HCT116 (cell line): ENCODE measurements at regions not wholly inside any gene's neighbourhood (a gene's known extent, or its start where the extent isn't known, plus 50 kb on each side); places are given as distances from the start of the nearest gene placed in this dataset.

Experiments
- ATAC-seq: fragments of 200-7000 bp; cut with Tn5 transposase; 2 replicates; pipeline ENCODE4 v1.9.1; 2020; ENCODE audit warnings: mild to moderate bottlenecking, moderate library complexity
- BruUV-seq: library from RNA; stranded (reverse); fragments of 400-500 nt; replicated peaks from 2 replicates; lab custom pipeline; 2021; lab: Mats Ljungman, UMichigan
- CTCF ChIA-PET: fragments of 300-600 bp; sonication (Branson Sonifier 250); formaldehyde crosslinking; loops from one replicate; lab custom pipeline; 2021; ENCODE audit warnings: antibody characterized with exemption; lab: Charles Lee
- POLR2A ChIA-PET: fragments of 300-600, 350-600 bp; sonication (Branson Sonifier 250); formaldehyde crosslinking; loops from one replicate; lab custom pipeline; 2021; ENCODE audit warnings: antibody characterized with exemption; lab: Charles Lee
- RAD21 ChIA-PET, 2 experiments: fragments of 300-600 bp; sonication (Branson Sonifier 250); formaldehyde crosslinking; loops; one replicate each; lab custom pipeline; 2023; ENCODE audit warnings: low total read pairs in 2 of 2; ENCODE audit not compliant: uncharacterized antibody in 2 of 2, unreplicated experiment in 2 of 2, low non-redundant PET in 1 of 2; lab: Charles Lee
- DNase-seq: peaks from one replicate; pipeline ENCODE4 v3.0.0-alpha.2; 2010; ENCODE audit warnings: low read depth, low spot score
- H2AFZ ChIP-seq: fragments of 200-600 bp; shearing (Covaris generic), sonication (generic); 2 replicates; pipeline ENCODE4 v1.6.1; 2017; ENCODE audit warnings: low read depth, mixed run types, mixed read lengths, antibody characterized with exemption, low read length; ENCODE audit not compliant: poor library complexity, severe bottlenecking
- H3K27ac ChIP-seq: 2 replicates; pipeline ENCODE4 v1.5.1; 2012; ENCODE audit warnings: low read depth, low read length
- H3K27me3 ChIP-seq: fragments of 200-600 bp; sonication (generic); 2 replicates; pipeline ENCODE4 v1.6.1; 2016; ENCODE audit warnings: mixed run types, low read length, mixed read lengths; ENCODE audit not compliant: insufficient read depth
- H3K36me3 ChIP-seq, 2 experiments: fragments of 200-500 bp in 1 of 2; fragments of 200-600 bp in 1 of 2; sonication (Bioruptor generic) in 1 of 2; sonication (generic) in 1 of 2; 2 replicates each; pipeline versions ENCODE4 v1.5.1 to v1.6.1; 2014 to 2016; ENCODE audit warnings: low read length in 2 of 2, inconsistent platforms in 1 of 2, mixed read lengths in 1 of 2, mixed run types in 1 of 2; ENCODE audit not compliant: insufficient read depth in 2 of 2, control insufficient read depth in 1 of 2
- H3K4me1 ChIP-seq, 2 experiments: fragments of 200-600 bp in 1 of 2; sonication (generic) in 1 of 2; 2 replicates each; pipeline versions ENCODE4 v1.5.1 to v1.6.1; 2012 to 2017; ENCODE audit warnings: low read length in 2 of 2, inconsistent platforms in 1 of 2, mild to moderate bottlenecking in 1 of 2, mixed read lengths in 1 of 2, mixed run types in 1 of 2, moderate library complexity in 1 of 2; ENCODE audit not compliant: insufficient read depth in 2 of 2, control insufficient read depth in 1 of 2
- H3K4me2 ChIP-seq: fragments of 200-600 bp; sonication (generic); 2 replicates; pipeline ENCODE4 v1.6.1; 2017; ENCODE audit warnings: mixed run types, low read length, mixed read lengths
- H3K4me3 ChIP-seq, 2 experiments: fragments of 200-600 bp in 1 of 2; sonication (generic) in 1 of 2; replicated peaks in 1 of 2; 2 replicates each; pipeline ENCODE4 v1.5.1; 2011 to 2016; ENCODE audit warnings: low read length in 2 of 2, control low read depth in 1 of 2, low read depth in 1 of 2, mild to moderate bottlenecking in 1 of 2, mixed read lengths in 1 of 2, mixed run types in 1 of 2
- H3K79me2 ChIP-seq: fragments of 200-600 bp; sonication (generic); 2 replicates; pipeline ENCODE4 v1.6.1; 2017; ENCODE audit warnings: mild to moderate bottlenecking, mixed run types, low read length, moderate library complexity, mixed read lengths; ENCODE audit not compliant: insufficient read depth
- H3K9ac ChIP-seq: fragments of 200-600 bp; sonication (generic); 2 replicates; pipeline ENCODE4 v1.6.1; 2016; ENCODE audit warnings: low read length, mixed read lengths
- H3K9me2 ChIP-seq: fragments of 200-600 bp; sonication (generic), shearing (Covaris generic); 2 replicates; pipeline ENCODE4 v1.6.1; 2017; ENCODE audit warnings: mixed run types, mild to moderate bottlenecking, moderate library complexity; ENCODE audit not compliant: insufficient read depth
- H3K9me3 ChIP-seq, 2 experiments: fragments of 200-500 bp in 1 of 2; fragments of 200-600 bp in 1 of 2; sonication (Bioruptor generic) in 1 of 2; sonication (generic) in 1 of 2; 2 replicates each; pipeline ENCODE4 v1.6.1; 2014 to 2017; ENCODE audit warnings: low read length in 2 of 2, mixed read lengths in 2 of 2, inconsistent platforms in 1 of 2, low read depth in 1 of 2, mild to moderate bottlenecking in 1 of 2, mixed run types in 1 of 2, moderate library complexity in 1 of 2; ENCODE audit not compliant: control insufficient read depth in 1 of 2, insufficient read depth in 1 of 2
- H4K20me1 ChIP-seq: fragments of 200-600 bp; sonication (generic), shearing (Covaris generic); 2 replicates; pipeline ENCODE4 v1.6.1; 2017; ENCODE audit warnings: mixed run types, mild to moderate bottlenecking, moderate library complexity; ENCODE audit not compliant: insufficient read depth
- CBX3 ChIP-seq: IDR thresholded peaks from 2 replicates; pipeline ENCODE4 v1.6.1; 2012; ENCODE audit warnings: low read depth
- CEBPB ChIP-seq: IDR thresholded peaks from 2 replicates; pipeline ENCODE4 v1.6.1; 2012; ENCODE audit warnings: low read depth
- FOSL1 ChIP-seq: IDR thresholded peaks from 2 replicates; pipeline ENCODE4 v1.6.1; 2012; ENCODE audit warnings: low read depth
- JUND ChIP-seq: IDR thresholded peaks from 2 replicates; pipeline ENCODE4 v1.6.1; 2012
- MAX ChIP-seq: IDR thresholded peaks from 2 replicates; pipeline ENCODE4 v1.6.1; 2012
- POLR2A ChIP-seq: IDR thresholded peaks from 2 replicates; pipeline ENCODE4 v1.7.0; 2011; ENCODE audit warnings: borderline replicate concordance; ENCODE audit not compliant: insufficient read depth, insufficient read length; ENCODE audit errors: extremely low read depth
- POLR2AphosphoS5 ChIP-seq: IDR thresholded peaks from 2 replicates; pipeline ENCODE4 v1.6.1; 2011; ENCODE audit warnings: mild to moderate bottlenecking, low read depth, low read length, moderate library complexity
- RAD21 ChIP-seq: IDR thresholded peaks from 2 replicates; pipeline ENCODE4 v1.6.1; 2012; ENCODE audit warnings: low read depth, mild to moderate bottlenecking
- SIN3A ChIP-seq: IDR thresholded peaks from 2 replicates; pipeline ENCODE4 v1.6.1; 2012; ENCODE audit warnings: low read depth
- SP1 ChIP-seq: IDR thresholded peaks from 2 replicates; pipeline ENCODE4 v1.6.1; 2012; ENCODE audit warnings: low read depth
- SRF ChIP-seq: IDR thresholded peaks from 2 replicates; pipeline ENCODE4 v1.6.1; 2012; ENCODE audit warnings: low read depth
- YY1 ChIP-seq: IDR thresholded peaks from 2 replicates; pipeline ENCODE4 v1.6.1; 2011; ENCODE audit warnings: low read length, low read depth, moderate library complexity, mild to moderate bottlenecking; ENCODE audit not compliant: insufficient replicate concordance; ENCODE audit errors: extremely low read depth
- ZFX ChIP-seq: fragments of 450-650 bp; IDR thresholded peaks from 2 replicates; pipeline ENCODE4 v1.6.1; 2017
- ZNF274 ChIP-seq: fragments of 200-500 bp; sonication (Bioruptor generic); IDR thresholded peaks from 2 replicates; pipeline ENCODE4 v1.6.1; 2014; ENCODE audit warnings: mild to moderate bottlenecking, low read depth, low read length, inconsistent platforms
- intact Hi-C: fragments of 100-400 bp; cut with micrococcal nuclease; formaldehyde crosslinking; loops from 2 replicates; pipeline ENCODE4 v1.10.0; 2022
- TF ChIP-seq, protein P1 (sequence below): IDR thresholded peaks from 2 replicates; pipeline ENCODE4 v1.6.1; 2011; ENCODE audit warnings: mild to moderate bottlenecking, low read length, moderate library complexity; ENCODE audit not compliant: insufficient replicate concordance; ENCODE audit errors: extremely low read depth

- H3K27me3 ChIP-seq = no peaks in the 10 kb centered on the region
- no peak overlapping the region for H3K9ac ChIP-seq
- no peaks in the 10 kb centered on the region for H3K36me3 ChIP-seq
- no peaks in the 10 kb centered on the region for H3K9me2 ChIP-seq
- BruUV-seq = no TSS peak
- intact Hi-C loops = no loop called here
- POLR2A ChIA-PET = no interaction called here
- no peak overlapping the region for H2AFZ ChIP-seq
- H3K27ac ChIP-seq = no peak overlapping the region
- H3K4me3 ChIP-seq = no peak overlapping the region
- H3K4me2 ChIP-seq = no peak overlapping the region
- DNase-seq (no peak), ATAC-seq (no peak)
- CTCF ChIA-PET = no interaction called here
- H3K79me2 ChIP-seq = no peaks in the 10 kb centered on the region
- peaks cover 0 to 15% of the 10 kb centered on the region in 2 experiments; a peak in 1 of 4 replicates for H3K9me3 ChIP-seq
- H3K4me1 ChIP-seq = no peaks in the 10 kb centered on the region
- RAD21 ChIA-PET = no interaction called here
- no peak for TF ChIP-seq RAD21
- no peak for TF ChIP-seq POLR2A
- TF ChIP-seq POLR2AphosphoS5 = no peak
- TF ChIP-seq SP1 = no peak
- H4K20me1 ChIP-seq = no peaks in the 10 kb centered on the region
These were observed 580.8 kb downstream of the CENPC start for GRCh38 chr4:66964467-66964866.

GRCh38 chr4:66963084-66963483 is 582.2 kb downstream of the CENPC start:
- Histone ChIP-seq H3K27me3 (no peaks in the 10 kb centered on the region), H3K27ac (no peak overlapping the region), H3K36me3 (no peaks in the 10 kb centered on the region), H3K4me1 (no peaks in the 10 kb centered on the region), H3K9me3 (peaks cover 0 to 15% of the 10 kb centered on the region in 2 experiments; a peak in 1 of 4 replicates), H3K4me3 (no peak overlapping the region), H3K4me2 (no peak overlapping the region), H3K79me2 (no peaks in the 10 kb centered on the region), H4K20me1 (no peaks in the 10 kb centered on the region), H3K9me2 (no peaks in the 10 kb centered on the region), H2AFZ (no peak overlapping the region), H3K9ac (no peak overlapping the region)
- intact Hi-C loops = no loop called here
- BruUV-seq = no TSS peak
- CTCF ChIA-PET = no interaction called here
- POLR2A ChIA-PET = no interaction called here
- TF ChIP-seq MAX = no peak
- TF ChIP-seq CEBPB = no peak
- no peak for TF ChIP-seq RAD21
- TF ChIP-seq, protein P1, sequence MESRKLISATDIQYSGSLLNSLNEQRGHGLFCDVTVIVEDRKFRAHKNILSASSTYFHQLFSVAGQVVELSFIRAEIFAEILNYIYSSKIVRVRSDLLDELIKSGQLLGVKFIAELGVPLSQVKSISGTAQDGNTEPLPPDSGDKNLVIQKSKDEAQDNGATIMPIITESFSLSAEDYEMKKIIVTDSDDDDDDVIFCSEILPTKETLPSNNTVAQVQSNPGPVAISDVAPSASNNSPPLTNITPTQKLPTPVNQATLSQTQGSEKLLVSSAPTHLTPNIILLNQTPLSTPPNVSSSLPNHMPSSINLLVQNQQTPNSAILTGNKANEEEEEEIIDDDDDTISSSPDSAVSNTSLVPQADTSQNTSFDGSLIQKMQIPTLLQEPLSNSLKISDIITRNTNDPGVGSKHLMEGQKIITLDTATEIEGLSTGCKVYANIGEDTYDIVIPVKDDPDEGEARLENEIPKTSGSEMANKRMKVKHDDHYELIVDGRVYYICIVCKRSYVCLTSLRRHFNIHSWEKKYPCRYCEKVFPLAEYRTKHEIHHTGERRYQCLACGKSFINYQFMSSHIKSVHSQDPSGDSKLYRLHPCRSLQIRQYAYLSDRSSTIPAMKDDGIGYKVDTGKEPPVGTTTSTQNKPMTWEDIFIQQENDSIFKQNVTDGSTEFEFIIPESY = no peak
- TF ChIP-seq SIN3A = no peak
- TF ChIP-seq ZNF274 = no peak
- no peak for TF ChIP-seq YY1
- TF ChIP-seq CBX3 = no peak
- no peak for TF ChIP-seq ZFX
- no peak for TF ChIP-seq JUND
- TF ChIP-seq FOSL1 = no peak
- TF ChIP-seq SRF = no peak
- no peak for DNase-seq
- RAD21 ChIA-PET = no interaction called here
- no peak for ATAC-seq
